SK-N-SH treated with all-trans-retinoic acid at 6 μM for 48 hours (cell line): ENCODE measurements at regions not wholly inside any gene's neighbourhood (a gene's known extent, or its start where the extent isn't known, plus 50 kb on each side); places are given as distances from the start of the nearest gene placed in this dataset.

Experiments
- ATAC-seq: fragments of 200-7000 bp; cut with Tn5 transposase; 3 replicates; pipeline ENCODE4 v1.9.1; 2020; ENCODE audit warnings: mild to moderate bottlenecking, moderate library complexity
- ARNTL ChIP-seq: fragments of 450-650 bp; formaldehyde crosslinking; IDR thresholded peaks from 2 replicates; pipeline ENCODE4 v1.5.0; 2020; ENCODE audit warnings: low read depth, mild to moderate bottlenecking, moderate library complexity, borderline replicate concordance
- BACH2 ChIP-seq: fragments of 250-450 bp; sonication (Bioruptor Pico); IDR thresholded peaks from 2 replicates; pipeline ENCODE4 v1.9.0; 2021; ENCODE audit warnings: mild to moderate bottlenecking, borderline replicate concordance
- CREB5 ChIP-seq: fragments of 250-450 bp; sonication (Bioruptor Pico); IDR thresholded peaks from 2 replicates; pipeline ENCODE4 v1.5.1; 2020; ENCODE audit warnings: low read depth, mild to moderate bottlenecking, moderate library complexity
- CSDC2 ChIP-seq: fragments of 250-450 bp; sonication (Bioruptor Pico); IDR thresholded peaks from 2 replicates; pipeline ENCODE4 v1.5.0; 2020; ENCODE audit warnings: mild to moderate bottlenecking, moderate library complexity
- ESRRG ChIP-seq: fragments of 250-450 bp; sonication (Bioruptor Pico); IDR thresholded peaks from 2 replicates; pipeline ENCODE4 v1.6.1; 2021; ENCODE audit warnings: mild to moderate bottlenecking
- GLIS3 ChIP-seq: fragments of 250-450 bp; sonication (Bioruptor Pico); IDR thresholded peaks from 2 replicates; pipeline ENCODE4 v1.5.0; 2020; ENCODE audit warnings: mild to moderate bottlenecking, moderate library complexity
- ISL1 ChIP-seq: fragments of 250-450 bp; sonication (Bioruptor Pico); IDR thresholded peaks from 2 replicates; pipeline ENCODE4 v2.1.2; 2022; ENCODE audit warnings: mild to moderate bottlenecking, moderate library complexity
- OSR1 ChIP-seq: fragments of 250-450 bp; sonication (Bioruptor Pico); IDR thresholded peaks from 2 replicates; pipeline ENCODE4 v1.8.0; 2022; ENCODE audit warnings: moderate library complexity, mild to moderate bottlenecking, inconsistent platforms
- PPARA ChIP-seq: fragments of 250-450 bp; sonication (Bioruptor Pico); IDR thresholded peaks from 2 replicates; pipeline ENCODE4 v1.5.0; 2020; ENCODE audit warnings: mild to moderate bottlenecking, borderline replicate concordance
- RARB ChIP-seq: fragments of 250-450 bp; sonication (Bioruptor Pico); IDR thresholded peaks from 2 replicates; pipeline ENCODE4 v1.8.0; 2021; ENCODE audit warnings: mild to moderate bottlenecking, moderate library complexity
- SNAI2 ChIP-seq: fragments of 250-450 bp; sonication (Bioruptor Pico); IDR thresholded peaks from 2 replicates; pipeline ENCODE4 v1.5.0; 2020; ENCODE audit warnings: mild to moderate bottlenecking, moderate library complexity
- TOX ChIP-seq: fragments of 250-450 bp; sonication (Bioruptor Pico); IDR thresholded peaks from 2 replicates; pipeline ENCODE4 v1.8.0; 2021; ENCODE audit warnings: mild to moderate bottlenecking, moderate library complexity, borderline replicate concordance
- TSHZ2 ChIP-seq: fragments of 250-450 bp; sonication (Bioruptor Pico); IDR thresholded peaks from 2 replicates; pipeline ENCODE4 v1.5.0; 2020; ENCODE audit warnings: mild to moderate bottlenecking, moderate library complexity
- ZC3H10 ChIP-seq: fragments of 250-450 bp; sonication (Bioruptor Pico); IDR thresholded peaks from 2 replicates; pipeline ENCODE4 v1.5.1; 2021; ENCODE audit warnings: mild to moderate bottlenecking, moderate library complexity
- ZFP3 ChIP-seq: fragments of 250-450 bp; sonication (Bioruptor Pico); IDR thresholded peaks from 2 replicates; pipeline ENCODE4 v1.5.0; 2020; ENCODE audit warnings: mild to moderate bottlenecking, moderate library complexity
- ZFP30 ChIP-seq: fragments of 450-650 bp; formaldehyde crosslinking; IDR thresholded peaks from 2 replicates; pipeline ENCODE4 v1.5.0; 2022; ENCODE audit warnings: mild to moderate bottlenecking, moderate library complexity
- ZNF565 ChIP-seq: fragments of 450-650 bp; formaldehyde crosslinking; conservative IDR thresholded peaks from 2 replicates; pipeline ENCODE4 v1.5.0; 2020; ENCODE audit warnings: low read depth, mild to moderate bottlenecking, moderate library complexity
- ZNF70 ChIP-seq: fragments of 450-650 bp; formaldehyde crosslinking; IDR thresholded peaks from 2 replicates; pipeline ENCODE4 v1.5.0; 2020; ENCODE audit warnings: mild to moderate bottlenecking, moderate library complexity
- ZNF8 ChIP-seq: fragments of 450-650 bp; formaldehyde crosslinking; IDR thresholded peaks from 2 replicates; pipeline ENCODE4 v1.5.0; 2020; ENCODE audit warnings: mild to moderate bottlenecking, moderate library complexity
- TF ChIP-seq, protein P1 (sequence below): fragments of 250-450 bp; sonication (Bioruptor Pico); IDR thresholded peaks from 2 replicates; pipeline ENCODE4 v1.8.0; 2021; ENCODE audit warnings: low read depth, mild to moderate bottlenecking, moderate library complexity, borderline replicate concordance
- TF ChIP-seq, protein P2 (sequence below): fragments of 250-450 bp; sonication (Bioruptor Pico); IDR thresholded peaks from 2 replicates; pipeline ENCODE4 v1.5.1; 2021; ENCODE audit warnings: mild to moderate bottlenecking, moderate library complexity

DNA sequence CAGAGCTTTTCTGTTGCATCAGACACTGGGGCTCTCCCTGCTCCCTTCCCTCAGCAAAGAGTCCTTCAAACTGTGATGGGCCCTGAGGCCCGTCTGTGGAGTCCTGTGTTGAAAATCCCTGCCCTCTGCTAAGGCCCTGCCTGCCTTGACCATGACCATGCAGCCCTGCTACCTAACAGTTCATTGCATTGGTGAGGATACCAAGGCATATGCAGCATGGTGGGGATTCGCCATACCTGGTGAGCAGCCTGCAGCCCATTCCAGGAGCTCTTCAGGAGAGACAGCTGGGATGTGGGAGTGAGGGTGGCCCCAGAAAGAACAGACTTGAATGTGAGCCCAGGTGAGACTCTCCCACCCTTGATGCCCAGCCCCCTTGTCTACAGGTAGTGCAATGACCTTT, 70.6 kb upstream of the GSX1 start (continued):
- TF ChIP-seq, protein P1, sequence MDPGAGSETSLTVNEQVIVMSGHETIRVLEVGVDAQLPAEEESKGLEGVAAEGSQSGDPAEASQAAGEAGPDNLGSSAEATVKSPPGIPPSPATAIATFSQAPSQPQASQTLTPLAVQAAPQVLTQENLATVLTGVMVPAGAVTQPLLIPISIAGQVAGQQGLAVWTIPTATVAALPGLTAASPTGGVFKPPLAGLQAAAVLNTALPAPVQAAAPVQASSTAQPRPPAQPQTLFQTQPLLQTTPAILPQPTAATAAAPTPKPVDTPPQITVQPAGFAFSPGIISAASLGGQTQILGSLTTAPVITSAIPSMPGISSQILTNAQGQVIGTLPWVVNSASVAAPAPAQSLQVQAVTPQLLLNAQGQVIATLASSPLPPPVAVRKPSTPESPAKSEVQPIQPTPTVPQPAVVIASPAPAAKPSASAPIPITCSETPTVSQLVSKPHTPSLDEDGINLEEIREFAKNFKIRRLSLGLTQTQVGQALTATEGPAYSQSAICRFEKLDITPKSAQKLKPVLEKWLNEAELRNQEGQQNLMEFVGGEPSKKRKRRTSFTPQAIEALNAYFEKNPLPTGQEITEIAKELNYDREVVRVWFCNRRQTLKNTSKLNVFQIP (CRISPR knock-in tag) = no peak
- TF ChIP-seq PPARA = no peak
- TF ChIP-seq SNAI2 (CRISPR knock-in tag) = no peak
- TF ChIP-seq ZFP30 (CRISPR knock-in tag) = no peak
- TF ChIP-seq ZFP3 (CRISPR knock-in tag) = no peak
- TF ChIP-seq TSHZ2 (CRISPR knock-in tag) = no peak
- no peak for TF ChIP-seq BACH2 (CRISPR knock-in tag)
- no peak for TF ChIP-seq TOX

GRCh38 chr13:27728271-27728670, 64.0 kb upstream of the GSX1 start:
- TF ChIP-seq BACH2 (CRISPR knock-in tag) (no peak), ZNF565 (CRISPR knock-in tag) (no peak), ISL1 (CRISPR knock-in tag) (no peak), PPARA (no peak), ZFP30 (CRISPR knock-in tag) (no peak), ARNTL (CRISPR knock-in tag) (no peak), ESRRG (CRISPR knock-in tag) (no peak), RARB (no peak), CREB5 (CRISPR knock-in tag) (no peak), TSHZ2 (CRISPR knock-in tag) (no peak), OSR1 (CRISPR knock-in tag) (no peak), GLIS3 (CRISPR knock-in tag) (no peak), ZFP3 (CRISPR knock-in tag) (no peak), ZNF70 (no peak), ZNF8 (no peak), ZC3H10 (CRISPR knock-in tag) (no peak)
- TF ChIP-seq, protein P2, sequence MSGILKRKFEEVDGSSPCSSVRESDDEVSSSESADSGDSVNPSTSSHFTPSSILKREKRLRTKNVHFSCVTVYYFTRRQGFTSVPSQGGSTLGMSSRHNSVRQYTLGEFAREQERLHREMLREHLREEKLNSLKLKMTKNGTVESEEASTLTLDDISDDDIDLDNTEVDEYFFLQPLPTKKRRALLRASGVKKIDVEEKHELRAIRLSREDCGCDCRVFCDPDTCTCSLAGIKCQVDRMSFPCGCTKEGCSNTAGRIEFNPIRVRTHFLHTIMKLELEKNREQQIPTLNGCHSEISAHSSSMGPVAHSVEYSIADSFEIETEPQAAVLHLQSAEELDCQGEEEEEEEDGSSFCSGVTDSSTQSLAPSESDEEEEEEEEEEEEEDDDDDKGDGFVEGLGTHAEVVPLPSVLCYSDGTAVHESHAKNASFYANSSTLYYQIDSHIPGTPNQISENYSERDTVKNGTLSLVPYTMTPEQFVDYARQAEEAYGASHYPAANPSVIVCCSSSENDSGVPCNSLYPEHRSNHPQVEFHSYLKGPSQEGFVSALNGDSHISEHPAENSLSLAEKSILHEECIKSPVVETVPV = no peak
- ATAC-seq = peak; percentile 39; the same call in 1 of the 3 replicates

DNA sequence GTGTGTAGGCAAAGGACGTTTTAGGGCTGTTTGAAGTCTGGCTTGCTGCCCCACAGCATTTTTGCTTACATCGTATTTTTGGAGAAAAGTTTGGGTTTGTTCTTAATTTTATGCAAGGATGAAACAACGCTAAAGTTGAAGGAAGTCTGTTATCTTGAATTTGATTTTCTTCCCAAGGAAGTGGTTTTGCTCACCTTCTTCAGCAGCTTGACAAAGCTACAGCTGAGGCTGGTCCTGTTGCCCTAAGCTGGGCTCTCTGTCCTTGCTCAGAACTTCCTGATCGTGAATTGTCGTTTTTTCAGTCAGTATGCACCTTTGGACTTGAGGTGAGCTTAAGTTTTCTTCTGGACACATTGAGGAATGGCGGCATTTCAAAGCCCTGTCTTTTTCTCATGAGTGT, 62.1 kb upstream of the GSX1 start:
- no peak for TF ChIP-seq ISL1 (CRISPR knock-in tag)
- no peak for TF ChIP-seq CSDC2 (CRISPR knock-in tag)
- TF ChIP-seq RARB = no peak
- TF ChIP-seq, protein P1 (CRISPR knock-in tag) = no peak
- no peak for TF ChIP-seq GLIS3 (CRISPR knock-in tag)
- no peak for TF ChIP-seq ZNF70
- no peak for TF ChIP-seq ESRRG (CRISPR knock-in tag)
- TF ChIP-seq ZNF565 (CRISPR knock-in tag) = no peak
- TF ChIP-seq PPARA = no peak
- no peak for TF ChIP-seq ZFP3 (CRISPR knock-in tag)
- TF ChIP-seq BACH2 (CRISPR knock-in tag) = no peak
- TF ChIP-seq OSR1 (CRISPR knock-in tag) = no peak
- no peak for TF ChIP-seq TSHZ2 (CRISPR knock-in tag)
- TF ChIP-seq SNAI2 (CRISPR knock-in tag) = no peak
- no peak for TF ChIP-seq TOX
- no peak for TF ChIP-seq ZNF8
- TF ChIP-seq ZC3H10 (CRISPR knock-in tag) = no peak
- TF ChIP-seq, all 23 proteins: peak for 0
- ATAC-seq = no peak
